Neural progenitor cell (in vitro differentiated cells): ENCODE measurements at regions not wholly inside any gene's neighbourhood (a gene's known extent, or its start where the extent isn't known, plus 50 kb on each side); places are given as distances from the start of the nearest gene placed in this dataset.

ENCODE experiments used
- DNase-seq: peaks from one replicate; pipeline ENCODE4 v3.0.0-alpha.2; 2016; ENCODE audit warnings: low spot score
- H2AFZ ChIP-seq: fragments of 200-600 bp; sonication (generic); replicated peaks from 2 replicates; pipeline ENCODE4 v1.6.1; 2016; ENCODE audit warnings: antibody characterized with exemption
- H3F3A ChIP-seq: fragments of 200-600 bp; sonication (generic); 2 replicates; pipeline ENCODE4 v1.6.1; 2016; ENCODE audit warnings: antibody characterized with exemption, low read depth
- H3K27ac ChIP-seq: fragments of 200-600 bp; sonication (generic); 2 replicates; pipeline ENCODE4 v1.5.1; 2016; ENCODE audit warnings: mild to moderate bottlenecking
- H3K27me3 ChIP-seq: fragments of 200-600 bp; sonication (generic); 2 replicates; pipeline ENCODE4 v1.6.1; 2016; ENCODE audit warnings: mild to moderate bottlenecking, moderate library complexity
- H3K36me3 ChIP-seq: fragments of 200-600 bp; sonication (generic); 2 replicates; pipeline ENCODE4 v1.5.1; 2016
- H3K4me1 ChIP-seq: fragments of 200-600 bp; sonication (generic); 2 replicates; pipeline ENCODE4 v1.6.1; 2016; ENCODE audit warnings: mixed run types
- H3K4me2 ChIP-seq: fragments of 200-600 bp; sonication (generic); 2 replicates; pipeline ENCODE4 v1.6.1; 2016
- H3K4me3 ChIP-seq: fragments of 200-600 bp; sonication (generic); 2 replicates; pipeline ENCODE4 v1.5.1; 2016
- H3K79me2 ChIP-seq: fragments of 200-600 bp; sonication (generic); 2 replicates; pipeline ENCODE4 v1.6.1; 2016; ENCODE audit warnings: low read depth
- H3K9ac ChIP-seq: fragments of 200-600 bp; sonication (generic); 2 replicates; pipeline ENCODE4 v1.6.1; 2016
- H3K9me3 ChIP-seq: fragments of 200-600 bp; sonication (generic); 2 replicates; pipeline ENCODE4 v1.5.1; 2016; ENCODE audit warnings: low read depth
- H4K20me1 ChIP-seq: fragments of 200-600 bp; sonication (generic); 2 replicates; pipeline ENCODE4 v1.6.1; 2016; ENCODE audit warnings: low read depth
- H3K27ac Mint-ChIP-seq: 3 replicates; pipeline ENCODE4 v1.8.0; 2021; ENCODE audit warnings: mixed read lengths
- H3K27me3 Mint-ChIP-seq: 2 replicates; pipeline ENCODE4 v1.8.0; 2022; ENCODE audit warnings: low read depth, mild to moderate bottlenecking, inconsistent platforms, moderate library complexity, mixed read lengths; ENCODE audit not compliant: insufficient read depth
- H3K36me3 Mint-ChIP-seq: 3 replicates; pipeline ENCODE4 v1.8.0; 2021; ENCODE audit warnings: mixed read lengths
- H3K4me1 Mint-ChIP-seq: 3 replicates; pipeline ENCODE4 v1.8.0; 2021; ENCODE audit warnings: mixed read lengths
- H3K4me3 Mint-ChIP-seq: 3 replicates; pipeline ENCODE4 v1.8.0; 2021; ENCODE audit warnings: mild to moderate bottlenecking, moderate library complexity, mixed read lengths
- H3K9me3 Mint-ChIP-seq: 3 replicates; pipeline ENCODE4 v1.8.0; 2020; ENCODE audit warnings: mixed read lengths
- CTCF ChIP-seq: fragments of 200-600 bp; sonication (generic); IDR thresholded peaks from 2 replicates; pipeline ENCODE4 v1.5.1; 2017; ENCODE audit warnings: antibody characterized with exemption, mild to moderate bottlenecking
- EZH2 ChIP-seq: fragments of 200-600 bp; sonication (generic); IDR thresholded peaks from 2 replicates; pipeline ENCODE4 v1.6.1; 2017; ENCODE audit warnings: antibody characterized with exemption, mild to moderate bottlenecking, moderate library complexity
- EZH2phosphoT487 ChIP-seq: fragments of 200-600 bp; sonication (generic); IDR thresholded peaks from 2 replicates; pipeline ENCODE4 v1.6.1; 2017; ENCODE audit warnings: antibody characterized with exemption

DNA sequence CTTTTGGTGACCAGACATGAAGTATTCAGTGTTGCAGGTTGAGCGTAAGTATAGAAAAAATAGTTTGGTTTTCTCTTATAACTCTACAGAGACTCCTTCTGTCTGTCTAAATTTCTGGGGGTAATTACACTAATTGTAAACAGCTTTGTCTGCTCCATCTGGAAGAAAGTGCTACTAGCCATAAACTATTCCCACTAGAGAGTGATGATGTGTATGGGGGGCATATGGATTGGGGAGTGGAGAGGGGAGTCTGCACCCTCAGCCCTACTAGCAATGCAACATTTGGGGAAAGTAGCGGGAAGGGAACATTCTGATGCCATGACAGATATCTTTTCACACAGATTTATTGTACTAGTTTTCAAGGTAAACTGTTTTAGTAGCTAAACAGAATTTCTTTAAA is 549.7 kb downstream of the TRIML1 start:
- H3K4me3 ChIP-seq = no peak overlapping the region
- no peak for DNase-seq
- no peaks in the 10 kb centered on the region for H3K36me3 ChIP-seq
- H3K79me2 ChIP-seq = no peaks in the 10 kb centered on the region
- no peak overlapping the region for H3K9ac ChIP-seq
- H3K27ac Mint-ChIP-seq = no peak overlapping the region
- H2AFZ ChIP-seq = no peak overlapping the region
- no peaks in the 10 kb centered on the region for H3K36me3 Mint-ChIP-seq
- no peaks in the 10 kb centered on the region for H3K27me3 ChIP-seq
- no peak overlapping the region for H3K4me3 Mint-ChIP-seq
- H3K4me1 ChIP-seq = no peaks in the 10 kb centered on the region
- no peaks in the 10 kb centered on the region for H4K20me1 ChIP-seq
- no peaks in the 10 kb centered on the region for H3K4me1 Mint-ChIP-seq
- H3K9me3 Mint-ChIP-seq = no peaks in the 10 kb centered on the region
- H3K27ac ChIP-seq = no peak overlapping the region
- H3K4me2 ChIP-seq = no peak overlapping the region
- TF ChIP-seq CTCF (no peak), EZH2 (no peak), EZH2phosphoT487 (no peak)
- H3K9me3 ChIP-seq = no peaks in the 10 kb centered on the region
- H3F3A ChIP-seq = no peaks in the 10 kb centered on the region
- peaks cover 2% of the 10 kb centered on the region for H3K27me3 Mint-ChIP-seq

- Histone ChIP-seq H3K9me3 (no peaks in the 10 kb centered on the region), H4K20me1 (no peaks in the 10 kb centered on the region), H2AFZ (peak overlapping the region; percentile 26), H3K79me2 (no peaks in the 10 kb centered on the region), H3K27me3 (no peaks in the 10 kb centered on the region), H3K4me3 (no peak overlapping the region), H3F3A (no peaks in the 10 kb centered on the region), H3K4me2 (no peak overlapping the region), H3K4me1 (no peaks in the 10 kb centered on the region), H3K36me3 (no peaks in the 10 kb centered on the region), H3K9ac (no peak overlapping the region), H3K27ac (no peak overlapping the region)
- no peaks in the 10 kb centered on the region for H3K9me3 Mint-ChIP-seq
- H3K4me3 Mint-ChIP-seq = no peak overlapping the region
- no peaks in the 10 kb centered on the region for H3K4me1 Mint-ChIP-seq
- no peak overlapping the region for H3K27ac Mint-ChIP-seq
- DNase-seq = no peak
- TF ChIP-seq EZH2phosphoT487 = no peak
- H3K36me3 Mint-ChIP-seq = no peaks in the 10 kb centered on the region
- peaks cover 2% of the 10 kb centered on the region for H3K27me3 Mint-ChIP-seq
Measured at GRCh38 chr4:188691811-188692210, 552.6 kb downstream of the TRIML1 start.

- H3K27me3 Mint-ChIP-seq = no peaks in the 10 kb centered on the region
- H3K9me3 ChIP-seq = no peaks in the 10 kb centered on the region
- TF ChIP-seq EZH2phosphoT487 (no peak), CTCF (no peak), EZH2 (no peak)
- no peak overlapping the region for H3K27ac ChIP-seq
- H3K9me3 Mint-ChIP-seq = no peaks in the 10 kb centered on the region
- no peak overlapping the region for H3K4me3 ChIP-seq
- DNase-seq = no peak
- no peaks in the 10 kb centered on the region for H3K4me1 Mint-ChIP-seq
- no peaks in the 10 kb centered on the region for H3K27me3 ChIP-seq
- H4K20me1 ChIP-seq = no peaks in the 10 kb centered on the region
- no peak overlapping the region for H3K9ac ChIP-seq
- no peak overlapping the region for H3K4me3 Mint-ChIP-seq
- no peaks in the 10 kb centered on the region for H3F3A ChIP-seq
- no peaks in the 10 kb centered on the region for H3K36me3 ChIP-seq
- no peak overlapping the region for H3K4me2 ChIP-seq
- no peaks in the 10 kb centered on the region for H3K36me3 Mint-ChIP-seq
- H3K79me2 ChIP-seq = no peaks in the 10 kb centered on the region
- H2AFZ ChIP-seq = no peak overlapping the region
- no peaks in the 10 kb centered on the region for H3K4me1 ChIP-seq
- H3K27ac Mint-ChIP-seq = no peak overlapping the region
Measured at GRCh38 chr4:188695261-188695660, 556.0 kb downstream of the TRIML1 start.

GRCh38 chr4:188697243-188697642 is 558.0 kb downstream of the TRIML1 start:
- H3K4me1 Mint-ChIP-seq = no peaks in the 10 kb centered on the region

More at GRCh38 chr4:188697243-188697642, 558.0 kb downstream of the TRIML1 start:
- Histone ChIP-seq H3K4me1 (no peaks in the 10 kb centered on the region), H2AFZ (no peak overlapping the region), H3K27ac (no peak overlapping the region), H3K4me3 (no peak overlapping the region), H4K20me1 (no peaks in the 10 kb centered on the region), H3K9ac (no peak overlapping the region), H3K79me2 (no peaks in the 10 kb centered on the region), H3K27me3 (no peaks in the 10 kb centered on the region), H3K4me2 (no peak overlapping the region), H3K36me3 (no peaks in the 10 kb centered on the region), H3F3A (no peaks in the 10 kb centered on the region), H3K9me3 (no peaks in the 10 kb centered on the region)
- Mint-ChIP-seq H3K36me3 (no peaks in the 10 kb centered on the region), H3K27me3 (peaks cover 2% of the 10 kb centered on the region), H3K4me3 (no peak overlapping the region), H3K27ac (no peak overlapping the region), H3K9me3 (no peaks in the 10 kb centered on the region)
- DNase-seq = no peak
- no peak for TF ChIP-seq CTCF
- TF ChIP-seq EZH2 = no peak
- no peak for TF ChIP-seq EZH2phosphoT487
